ENCODE measurements at regions not wholly inside any gene's neighbourhood (a gene's known extent, or its start where the extent isn't known, plus 50 kb on each side); places are given as distances from the start of the nearest gene placed in this dataset.
A peak's percentile ranks its signal among the peaks of the same experiment; 100 is the strongest.

- TF ChIP-seq CTCF (conservative IDR thresholded peaks at IDR 0.05), result no peak
- H3K27ac ChIP-seq, result no peak overlapping the region
Observed at GRCh38 chr2:44075541-44075940, 79.8 kb upstream of the LRPPRC start.

- no peak for TF ChIP-seq CTCF (conservative IDR thresholded peaks at IDR 0.05)
- no peak overlapping the region for H3K27ac ChIP-seq
Observed at GRCh38 chr2:44077942-44078511, 82.2 kb upstream of the LRPPRC start.

- TF ChIP-seq CTCF (conservative IDR thresholded peaks at IDR 0.05), result no peak
- no peak overlapping the region for H3K27ac ChIP-seq
Observed at GRCh38 chr2:44079686-44080085, 83.9 kb upstream of the LRPPRC start.

- H3K27ac ChIP-seq, result no peak overlapping the region
- no peak for TF ChIP-seq CTCF (conservative IDR thresholded peaks at IDR 0.05)
Observed at GRCh38 chr2:44083054-44083453, 85.6 kb upstream of the PPM1B start.

GRCh38 chr2:44084850-44085249, 83.8 kb upstream of the PPM1B start:
- TF ChIP-seq CTCF (conservative IDR thresholded peaks at IDR 0.05), result no peak
- H3K27ac ChIP-seq, result peak overlapping the region; percentile 26; the same call in 1 of the 2 replicates

- peak overlapping the region; percentile 85; the same call in 1 of the 2 replicates for H3K27ac ChIP-seq
- TF ChIP-seq CTCF (conservative IDR thresholded peaks at IDR 0.05), result no peak
Observed at GRCh38 chr2:44086629-44087028, 82.0 kb upstream of the PPM1B start.

GRCh38 chr2:44087036-44087713, 81.5 kb upstream of the PPM1B start:
- peak overlapping the region; percentile 85 for H3K27ac ChIP-seq
- TF ChIP-seq CTCF (conservative IDR thresholded peaks at IDR 0.05), result peak; percentile 97

Measured in VCaP (cell line).